ES-I3 (cell line): ENCODE measurements at regions not wholly inside any gene's neighbourhood (a gene's known extent, or its start where the extent isn't known, plus 50 kb on each side); places are given as distances from the start of the nearest gene placed in this dataset.

ENCODE experiments used
- H3K36me3 ChIP-seq: 2 replicates; pipeline ENCODE4 v1.6.1; 2013; ENCODE audit warnings: mild to moderate bottlenecking, low read length, control low read depth, moderate library complexity; ENCODE audit not compliant: insufficient read depth
- H3K4me1 ChIP-seq: 2 replicates; pipeline ENCODE4 v1.6.1; 2013; ENCODE audit warnings: mild to moderate bottlenecking, control low read depth, low read length; ENCODE audit not compliant: insufficient read depth
- H3K9ac ChIP-seq: 2 replicates; pipeline ENCODE4 v1.6.1; 2013; ENCODE audit warnings: low read depth, mild to moderate bottlenecking, low read length, moderate library complexity
- H3K9me3 ChIP-seq: 2 replicates; pipeline ENCODE4 v1.6.1; 2013; ENCODE audit warnings: mild to moderate bottlenecking, low read length, moderate library complexity; ENCODE audit not compliant: control insufficient read depth, insufficient read depth

- Histone ChIP-seq H3K9me3 (no peaks in the 10 kb centered on the region), H3K4me1 (no peaks in the 10 kb centered on the region), H3K36me3 (no peaks in the 10 kb centered on the region), H3K9ac (no peak overlapping the region)
These were observed 158.1 kb downstream of the HAPSTR1 start for GRCh38 chr16:9249534-9249933.

GRCh38 chr16:9251026-9251425, 159.6 kb downstream of the HAPSTR1 start:
- no peak overlapping the region for H3K9ac ChIP-seq
- no peaks in the 10 kb centered on the region for H3K36me3 ChIP-seq
- 0 out of 2 replicates have a peak, but pooled peaks cover 5% of the 10 kb centered on the region for H3K4me1 ChIP-seq

GRCh38 chr16:9254863-9255262, 163.4 kb downstream of the HAPSTR1 start:
- H3K4me1 ChIP-seq: 0 out of 2 replicates have a peak, but pooled peaks cover 7% of the 10 kb centered on the region
- H3K36me3 ChIP-seq: no peaks in the 10 kb centered on the region
- H3K9ac ChIP-seq: no peak overlapping the region
- no peaks in the 10 kb centered on the region for H3K9me3 ChIP-seq

More at GRCh38 chr16:9251026-9251425, 159.6 kb downstream of the HAPSTR1 start:
- no peaks in the 10 kb centered on the region for H3K9me3 ChIP-seq

- Histone ChIP-seq H3K9ac (no peak overlapping the region), H3K9me3 (no peaks in the 10 kb centered on the region), H3K4me1 (0 out of 2 replicates have a peak, but pooled peaks cover 7% of the 10 kb centered on the region), H3K36me3 (no peaks in the 10 kb centered on the region)
These were observed 164.8 kb downstream of the HAPSTR1 start for GRCh38 chr16:9256196-9256595.

- Histone ChIP-seq H3K9ac (no peak overlapping the region), H3K36me3 (no peaks in the 10 kb centered on the region), H3K4me1 (0 out of 2 replicates have a peak, but pooled peaks cover 7% of the 10 kb centered on the region), H3K9me3 (no peaks in the 10 kb centered on the region)
These were observed 166.4 kb downstream of the HAPSTR1 start for GRCh38 chr16:9257843-9258242.

- no peaks in the 10 kb centered on the region for H3K36me3 ChIP-seq
- H3K9ac ChIP-seq: no peak overlapping the region
- 0 out of 2 replicates have a peak, but pooled peaks cover 7% of the 10 kb centered on the region for H3K4me1 ChIP-seq
- H3K9me3 ChIP-seq: no peaks in the 10 kb centered on the region
These were observed 167.1 kb downstream of the HAPSTR1 start for GRCh38 chr16:9258423-9259051.

GRCh38 chr16:9259914-9260608, 168.6 kb downstream of the HAPSTR1 start:
- Histone ChIP-seq H3K9me3 (no peaks in the 10 kb centered on the region; the same call in 1 of the 2 replicates), H3K9ac (no peak overlapping the region), H3K36me3 (no peaks in the 10 kb centered on the region), H3K4me1 (0 out of 2 replicates have a peak, but pooled peaks cover 7% of the 10 kb centered on the region)

- H3K36me3 ChIP-seq: no peaks in the 10 kb centered on the region
- 0 out of 2 replicates have a peak, but pooled peaks cover 6% of the 10 kb centered on the region for H3K4me1 ChIP-seq
- no peak overlapping the region for H3K9ac ChIP-seq
- peaks cover 2% of the 10 kb centered on the region; the same call in 1 of the 2 replicates for H3K9me3 ChIP-seq
These were observed 169.2 kb downstream of the HAPSTR1 start for GRCh38 chr16:9260666-9261065.

GRCh38 chr16:9261376-9261775, 169.9 kb downstream of the HAPSTR1 start:
- Histone ChIP-seq H3K4me1 (no peaks in the 10 kb centered on the region), H3K9ac (no peak overlapping the region), H3K9me3 (peaks cover 5% of the 10 kb centered on the region; the same call in 1 of the 2 replicates), H3K36me3 (no peaks in the 10 kb centered on the region)

GRCh38 chr16:9262941-9263715, 171.7 kb downstream of the HAPSTR1 start:
- peaks cover 5% of the 10 kb centered on the region; the same call in 1 of the 2 replicates for H3K9me3 ChIP-seq
- H3K36me3 ChIP-seq: no peaks in the 10 kb centered on the region
- no peak overlapping the region for H3K9ac ChIP-seq
- H3K4me1 ChIP-seq: no peaks in the 10 kb centered on the region

- no peaks in the 10 kb centered on the region for H3K4me1 ChIP-seq
- peaks cover 5% of the 10 kb centered on the region; the same call in 1 of the 2 replicates for H3K9me3 ChIP-seq
- H3K36me3 ChIP-seq: no peaks in the 10 kb centered on the region
- H3K9ac ChIP-seq: no peak overlapping the region
These were observed 172.6 kb downstream of the HAPSTR1 start for GRCh38 chr16:9264067-9264466.

- Histone ChIP-seq H3K4me1 (no peaks in the 10 kb centered on the region), H3K36me3 (no peaks in the 10 kb centered on the region), H3K9me3 (peaks cover 5% of the 10 kb centered on the region; the same call in 1 of the 2 replicates), H3K9ac (no peak overlapping the region)
These were observed 177.0 kb downstream of the HAPSTR1 start for GRCh38 chr16:9268446-9268845.

- H3K9ac ChIP-seq: no peak overlapping the region
- H3K9me3 ChIP-seq: peaks cover 5% of the 10 kb centered on the region; the same call in 1 of the 2 replicates
- no peaks in the 10 kb centered on the region for H3K4me1 ChIP-seq
- H3K36me3 ChIP-seq: no peaks in the 10 kb centered on the region
These were observed 179.0 kb downstream of the HAPSTR1 start for GRCh38 chr16:9270424-9270823.

GRCh38 chr16:9270941-9271340, 179.5 kb downstream of the HAPSTR1 start:
- Histone ChIP-seq H3K9me3 (peaks cover under 1% of the 10 kb centered on the region; the same call in 1 of the 2 replicates), H3K4me1 (peaks cover 2% of the 10 kb centered on the region; the same call in 1 of the 2 replicates), H3K36me3 (no peaks in the 10 kb centered on the region), H3K9ac (no peak overlapping the region)
